Common myeloid progenitor, CD34-positive (primary cell): ENCODE measurements at regions not wholly inside any gene's neighbourhood (a gene's known extent, or its start where the extent isn't known, plus 50 kb on each side); places are given as distances from the start of the nearest gene placed in this dataset.

Source experiments
- CTCF ChIA-PET: fragments of 350-600 bp; sonication (Branson Sonifier 250); formaldehyde crosslinking; loops from one replicate; lab custom pipeline; 2021; ENCODE audit warnings: antibody characterized with exemption; lab: Charles Lee
- POLR2A ChIA-PET: fragments of 350-600 bp; sonication (Branson Sonifier 250); formaldehyde crosslinking; loops from one replicate; lab custom pipeline; 2021; ENCODE audit warnings: antibody characterized with exemption; lab: Charles Lee
- DNase-seq, 3 donors: peaks; one replicate each; pipeline versions ENCODE4 v3.0.0 to v3.0.0-alpha.2; 2013
- H3K27ac ChIP-seq, 2 experiments: 1 replicate in 1 of 2; 2 replicates in 1 of 2; pipeline ENCODE4 v1.7.0; 2013; ENCODE audit warnings: inconsistent platforms in 2 of 2, low read length in 2 of 2, mild to moderate bottlenecking in 2 of 2, low read depth in 1 of 2, moderate library complexity in 1 of 2; ENCODE audit not compliant: severe bottlenecking in 2 of 2, insufficient read depth in 1 of 2, poor library complexity in 1 of 2
- H3K27me3 ChIP-seq, 5 experiments: replicated peaks in 2 of 5; 1 replicate in 3 of 5; 2 replicates in 2 of 5; pipeline versions ENCODE4 v1.6.1 to v1.7.0; 2013; ENCODE audit warnings: low read length in 4 of 5, mild to moderate bottlenecking in 2 of 5, moderate library complexity in 2 of 5, inconsistent platforms in 1 of 5; ENCODE audit not compliant: insufficient read depth in 5 of 5, control insufficient read depth in 4 of 5
- H3K36me3 ChIP-seq, 4 experiments: 1 replicate in 2 of 4; 2 replicates in 2 of 4; pipeline versions ENCODE4 v1.6.1 to v1.7.0; 2013; ENCODE audit warnings: low read length in 3 of 4, control low read depth in 1 of 4, mild to moderate bottlenecking in 1 of 4; ENCODE audit not compliant: control insufficient read depth in 4 of 4, insufficient read depth in 4 of 4
- H3K4me1 ChIP-seq, 4 experiments: 1 replicate in 3 of 4; 2 replicates in 1 of 4; pipeline versions ENCODE4 v1.6.1 to v1.7.1; 2013; ENCODE audit warnings: low read length in 3 of 4, mild to moderate bottlenecking in 3 of 4, control low read depth in 1 of 4, inconsistent platforms in 1 of 4, moderate library complexity in 1 of 4; ENCODE audit not compliant: control insufficient read depth in 4 of 4, insufficient read depth in 4 of 4; ENCODE audit errors: control extremely low read depth in 1 of 4
- H3K4me3 ChIP-seq, 7 experiments: 1 replicate in 4 of 7; 2 replicates in 3 of 7; pipeline versions ENCODE4 v1.5.1 to v1.7.0; 2013; ENCODE audit warnings: mild to moderate bottlenecking in 7 of 7, low read length in 6 of 7, moderate library complexity in 6 of 7, inconsistent platforms in 2 of 7, low read depth in 2 of 7, control low read depth in 1 of 7; ENCODE audit not compliant: insufficient read depth in 4 of 7, control insufficient read depth in 1 of 7; ENCODE audit errors: extremely low read depth in 1 of 7
- H3K9me3 ChIP-seq, 5 experiments: 1 replicate in 4 of 5; 2 replicates in 1 of 5; pipeline versions ENCODE4 v1.6.1 to v1.7.1; 2013; ENCODE audit warnings: low read length in 4 of 5, mild to moderate bottlenecking in 2 of 5, inconsistent platforms in 1 of 5, low read depth in 1 of 5, moderate library complexity in 1 of 5; ENCODE audit not compliant: control insufficient read depth in 4 of 5, insufficient read depth in 2 of 5; ENCODE audit errors: control extremely low read depth in 1 of 5
- WGBS: methylation state at CpG from one replicate; pipeline ENCODE4 v1.1.5; 2013; ENCODE audit not compliant: insufficient coverage; 5-methylcytosine and 5-hydroxymethylcytosine counted together

- H3K27ac ChIP-seq: no peak overlapping the region
- POLR2A ChIA-PET: no interaction called here
- CTCF ChIA-PET: no interaction called here
- peaks cover 2 to 15% (median 5%) of the 10 kb centered on the region in 5 experiments for H3K27me3 ChIP-seq
- H3K36me3 ChIP-seq: no peaks in the 10 kb centered on the region
- no peak for DNase-seq
- no peak overlapping the region for H3K4me3 ChIP-seq
- H3K9me3 ChIP-seq: no peaks in the 10 kb centered on the region
- 79% methylated on average over 13 of the region's 17 CpGs for WGBS
- no peaks in the 10 kb centered on the region for H3K4me1 ChIP-seq
Observed at GRCh38 chr20:22511943-22512910, 72.1 kb downstream of the FOXA2 start.

GRCh38 chr20:22509843-22510147 lies 74.6 kb downstream of the FOXA2 start:
- Histone ChIP-seq H3K9me3 (no peaks in the 10 kb centered on the region), H3K27me3 (peaks cover 2 to 15% (median 4%) of the 10 kb centered on the region in 5 experiments), H3K4me3 (no peak overlapping the region), H3K27ac (no peak overlapping the region), H3K4me1 (no peaks in the 10 kb centered on the region), H3K36me3 (no peaks in the 10 kb centered on the region)
- POLR2A ChIA-PET: no interaction called here
- CTCF ChIA-PET: no interaction called here
- DNase-seq: no peak
- 100% methylated on average over 1 of the region's 3 CpGs for WGBS

GRCh38 chr20:22509090-22509842 lies 75.1 kb downstream of the FOXA2 start:
- no peak for DNase-seq
- Histone ChIP-seq H3K9me3 (no peaks in the 10 kb centered on the region), H3K36me3 (no peaks in the 10 kb centered on the region), H3K27me3 (peaks cover 2 to 15% (median 4%) of the 10 kb centered on the region in 5 experiments), H3K4me3 (no peak overlapping the region), H3K27ac (no peak overlapping the region), H3K4me1 (no peaks in the 10 kb centered on the region)
- POLR2A ChIA-PET: no interaction called here
- 100% methylated on average over 5 of the region's 7 CpGs for WGBS
- CTCF ChIA-PET: no interaction called here

- CTCF ChIA-PET: no interaction called here
Observed at GRCh38 chr20:22508426-22508825, 75.9 kb downstream of the FOXA2 start.

GRCh38 chr20:22507240-22507961 lies 77.0 kb downstream of the FOXA2 start:
- 98% methylated on average over 4 of the region's 5 CpGs for WGBS
- DNase-seq: no peak
- H3K4me1 ChIP-seq: no peaks in the 10 kb centered on the region
- ChIA-PET POLR2A (no interaction called here), CTCF (interaction anchor here (1.3 kb wide), 1 partner anchor 8 kb away, joined by 3 read pairs; no protein-coding TSS in a partner anchor)
- no peaks in the 10 kb centered on the region for H3K9me3 ChIP-seq
- H3K36me3 ChIP-seq: no peaks in the 10 kb centered on the region
- H3K27me3 ChIP-seq: peaks cover 0 to 14% (median 4%) of the 10 kb centered on the region in 5 experiments
- H3K27ac ChIP-seq: no peak overlapping the region
- no peak overlapping the region for H3K4me3 ChIP-seq

More at GRCh38 chr20:22508426-22508825, 75.9 kb downstream of the FOXA2 start:
- Histone ChIP-seq H3K27ac (no peak overlapping the region), H3K4me3 (no peak overlapping the region), H3K36me3 (no peaks in the 10 kb centered on the region), H3K4me1 (no peaks in the 10 kb centered on the region), H3K9me3 (no peaks in the 10 kb centered on the region), H3K27me3 (peaks cover 2 to 14% (median 4%) of the 10 kb centered on the region in 5 experiments)
- 84% methylated on average over 7 of the region's 7 CpGs for WGBS
- POLR2A ChIA-PET: no interaction called here
- DNase-seq: no peak

GRCh38 chr20:22506827-22507226 lies 77.5 kb downstream of the FOXA2 start:
- ChIA-PET CTCF (interaction anchor here (1.3 kb wide), 1 partner anchor 9 kb away, joined by 3 read pairs; no protein-coding TSS in a partner anchor), POLR2A (no interaction called here)
- Histone ChIP-seq H3K4me3 (no peak overlapping the region), H3K27ac (no peak overlapping the region), H3K9me3 (no peaks in the 10 kb centered on the region), H3K36me3 (no peaks in the 10 kb centered on the region), H3K27me3 (peaks cover 0 to 8% (median 4%) of the 10 kb centered on the region in 5 experiments), H3K4me1 (no peaks in the 10 kb centered on the region)
- WGBS: 100% methylated on average over 2 of the region's 4 CpGs
- no peak for DNase-seq
